ENCODE measurements at regions not wholly inside any gene's neighbourhood (a gene's known extent, or its start where the extent isn't known, plus 50 kb on each side); places are given as distances from the start of the nearest gene placed in this dataset.

GRCh38 chr13:106349080-106349931, 186.2 kb downstream of the EFNB2 start:
- DNase-seq: no peak

GRCh38 chr13:106348075-106348840, 187.2 kb downstream of the EFNB2 start:
- no peak for DNase-seq

GRCh38 chr13:106344342-106344741, 191.1 kb downstream of the EFNB2 start:
- no peak for DNase-seq

- DNase-seq: no peak
Measured at GRCh38 chr13:106343836-106344235, 191.6 kb downstream of the EFNB2 start.

GRCh38 chr13:106340249-106340648, 195.2 kb downstream of the EFNB2 start:
- no peak for DNase-seq

- DNase-seq: no peak
Measured at GRCh38 chr13:106337096-106337850, 198.2 kb downstream of the EFNB2 start.

GRCh38 chr13:106336668-106337067, 198.8 kb downstream of the EFNB2 start:
- DNase-seq: no peak

- no peak for DNase-seq
Measured at GRCh38 chr13:106332621-106333020, 202.8 kb downstream of the EFNB2 start.

GRCh38 chr13:106331116-106331515, 204.3 kb downstream of the EFNB2 start:
- DNase-seq: no peak

GRCh38 chr13:106329941-106330340, 205.5 kb downstream of the EFNB2 start:
- no peak for DNase-seq

- DNase-seq: no peak
Measured at GRCh38 chr13:106326751-106327150, 208.7 kb downstream of the EFNB2 start.

- DNase-seq: no peak
Measured at GRCh38 chr13:106324444-106324843, 211.0 kb downstream of the EFNB2 start.

- DNase-seq: no peak
Measured at GRCh38 chr13:106322628-106323027, 212.8 kb downstream of the EFNB2 start.

- no peak for DNase-seq
Measured at GRCh38 chr13:106318941-106319411, 216.5 kb downstream of the EFNB2 start.

GRCh38 chr13:106314417-106314816, 221.0 kb downstream of the EFNB2 start:
- peak; percentile 4 for DNase-seq

GRCh38 chr13:106311004-106311403, 224.5 kb downstream of the EFNB2 start:
- DNase-seq: no peak

GRCh38 chr13:106310291-106310865, 225.1 kb downstream of the EFNB2 start:
- DNase-seq: no peak

- DNase-seq: no peak
Measured at GRCh38 chr13:106306748-106307277, 228.6 kb downstream of the EFNB2 start.

GRCh38 chr13:106302843-106303242, 232.6 kb downstream of the EFNB2 start:
- no peak for DNase-seq

GRCh38 chr13:106302011-106302410, 233.5 kb downstream of the EFNB2 start:
- no peak for DNase-seq

- no peak for DNase-seq
Measured at GRCh38 chr13:106299621-106300020, 235.8 kb downstream of the EFNB2 start.

- no peak for DNase-seq
Measured at GRCh38 chr13:106297283-106297682, 238.2 kb downstream of the EFNB2 start.

GRCh38 chr13:106296723-106297122, 238.7 kb downstream of the EFNB2 start:
- DNase-seq: no peak
